ENCODE measurements at regions not wholly inside any gene's neighbourhood (a gene's known extent, or its start where the extent isn't known, plus 50 kb on each side); places are given as distances from the start of the nearest gene placed in this dataset.
A peak's percentile ranks its signal among the peaks of the same experiment; 100 is the strongest.

GRCh38 chr3:41041462-41041861 is 157.8 kb upstream of the CTNNB1 start:
- DNase-seq (ENCODE audit: low read depth in 3 of 3) = no peak

GRCh38 chr3:41041899-41042298 is 157.4 kb upstream of the CTNNB1 start:
- DNase-seq (ENCODE audit: low read depth in 3 of 3) = no peak

GRCh38 chr3:41044523-41044922 is 154.8 kb upstream of the CTNNB1 start:
- DNase-seq (ENCODE audit: low read depth in 3 of 3) = no peak

GRCh38 chr3:41045491-41045890 is 153.8 kb upstream of the CTNNB1 start:
- DNase-seq (ENCODE audit: low read depth in 3 of 3) = no peak

GRCh38 chr3:41050144-41050543 is 149.2 kb upstream of the CTNNB1 start:
- no peak for DNase-seq (ENCODE audit: low read depth in 3 of 3)

GRCh38 chr3:41053220-41053619 is 146.1 kb upstream of the CTNNB1 start:
- DNase-seq (ENCODE audit: low read depth in 3 of 3) = peak in 1 of 3 experiments; percentile 3

GRCh38 chr3:41060106-41060505 is 139.2 kb upstream of the CTNNB1 start:
- no peak for DNase-seq (ENCODE audit: low read depth in 3 of 3)

- no peak for DNase-seq (ENCODE audit: low read depth in 3 of 3)
Measured at GRCh38 chr3:41064070-41064469, 135.2 kb upstream of the CTNNB1 start.

GRCh38 chr3:41064526-41064925 is 134.8 kb upstream of the CTNNB1 start:
- no peak for DNase-seq (ENCODE audit: low read depth in 3 of 3)

- no peak for DNase-seq (ENCODE audit: low read depth in 3 of 3)
Measured at GRCh38 chr3:41065340-41065739, 134.0 kb upstream of the CTNNB1 start.

- DNase-seq (ENCODE audit: low read depth in 3 of 3) = no peak
Measured at GRCh38 chr3:41073190-41073589, 126.1 kb upstream of the CTNNB1 start.

GRCh38 chr3:41075975-41076374 is 123.3 kb upstream of the CTNNB1 start:
- no peak for DNase-seq (ENCODE audit: low read depth in 3 of 3)

GRCh38 chr3:41076399-41076798 is 122.9 kb upstream of the CTNNB1 start:
- no peak for DNase-seq (ENCODE audit: low read depth in 3 of 3)

GRCh38 chr3:41080141-41080540 is 119.2 kb upstream of the CTNNB1 start:
- no peak for DNase-seq (ENCODE audit: low read depth in 3 of 3)

- no peak for DNase-seq (ENCODE audit: low read depth in 3 of 3)
Measured at GRCh38 chr3:41088882-41089281, 110.4 kb upstream of the CTNNB1 start.

GRCh38 chr3:41089566-41089965 is 109.7 kb upstream of the CTNNB1 start:
- no peak for DNase-seq (ENCODE audit: low read depth in 3 of 3)

- no peak for DNase-seq (ENCODE audit: low read depth in 3 of 3)
Measured at GRCh38 chr3:41092844-41093243, 106.5 kb upstream of the CTNNB1 start.

- DNase-seq (ENCODE audit: low read depth in 3 of 3) = no peak
Measured at GRCh38 chr3:41093476-41093875, 105.8 kb upstream of the CTNNB1 start.

- no peak for DNase-seq (ENCODE audit: low read depth in 3 of 3)
Measured at GRCh38 chr3:41094351-41094750, 105.0 kb upstream of the CTNNB1 start.

GRCh38 chr3:41095702-41096101 is 103.6 kb upstream of the CTNNB1 start:
- DNase-seq (ENCODE audit: low read depth in 3 of 3) = no peak

GRCh38 chr3:41097896-41098496 is 101.3 kb upstream of the CTNNB1 start:
- no peak for DNase-seq (ENCODE audit: low read depth in 3 of 3)

GRCh38 chr3:41101231-41101630 is 98.1 kb upstream of the CTNNB1 start:
- DNase-seq (ENCODE audit: low read depth in 3 of 3) = no peak

GRCh38 chr3:41102053-41102556 is 97.2 kb upstream of the CTNNB1 start:
- DNase-seq (ENCODE audit: low read depth in 3 of 3) = no peak

GRCh38 chr3:41102750-41103149 is 96.6 kb upstream of the CTNNB1 start:
- no peak for DNase-seq (ENCODE audit: low read depth in 3 of 3)

Measured in stimulated activated CD4-positive, alpha-beta T cell treated with anti-CD3 and anti-CD28 coated beads, TNF-alpha, amount 100 ng/mL, for 24 hours (primary cell).